ENCODE measurements at regions not wholly inside any gene's neighbourhood (a gene's known extent, or its start where the extent isn't known, plus 50 kb on each side); places are given as distances from the start of the nearest gene placed in this dataset.

DNA sequence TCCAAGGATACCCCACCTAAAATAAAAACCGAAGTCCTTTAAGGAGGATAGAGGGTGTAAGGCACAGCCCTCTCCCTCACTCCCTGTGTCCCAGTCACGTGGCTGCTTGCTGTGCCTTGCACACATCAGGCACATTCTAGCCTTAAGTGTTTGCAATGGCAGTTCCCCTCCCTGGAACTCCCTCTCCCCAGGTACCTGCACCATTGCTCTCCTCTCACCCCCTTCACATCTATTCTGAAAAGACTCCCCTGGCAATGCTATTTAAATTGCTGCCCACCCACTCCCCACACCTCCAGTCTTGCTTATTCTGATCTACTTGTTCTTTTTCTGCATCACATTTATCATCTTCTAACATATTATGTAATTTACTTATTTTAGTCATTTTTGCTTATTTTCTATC lies 91.6 kb upstream of the LNX1 start:
- no peak for FAIRE-seq

DNA sequence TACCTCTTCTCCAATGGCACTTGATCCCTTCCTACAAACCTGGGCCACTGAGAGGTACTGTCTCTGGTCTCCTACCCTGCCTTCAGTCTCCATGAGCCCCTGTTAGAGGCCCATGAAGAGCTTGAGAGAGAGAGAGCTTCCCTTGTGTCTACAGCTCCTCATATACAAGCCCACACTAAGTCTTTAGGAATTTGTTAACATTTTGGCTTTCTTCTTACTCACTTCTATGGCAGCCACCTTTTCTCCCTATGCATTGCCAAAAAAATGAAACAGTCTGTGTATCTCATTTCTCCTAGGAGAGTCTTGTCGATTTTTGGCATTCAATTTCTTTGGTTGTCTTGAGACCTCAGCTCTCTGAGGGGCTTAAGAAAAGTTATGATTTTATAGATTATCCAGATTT lies 90.9 kb upstream of the LNX1 start:
- FAIRE-seq: no peak

DNA sequence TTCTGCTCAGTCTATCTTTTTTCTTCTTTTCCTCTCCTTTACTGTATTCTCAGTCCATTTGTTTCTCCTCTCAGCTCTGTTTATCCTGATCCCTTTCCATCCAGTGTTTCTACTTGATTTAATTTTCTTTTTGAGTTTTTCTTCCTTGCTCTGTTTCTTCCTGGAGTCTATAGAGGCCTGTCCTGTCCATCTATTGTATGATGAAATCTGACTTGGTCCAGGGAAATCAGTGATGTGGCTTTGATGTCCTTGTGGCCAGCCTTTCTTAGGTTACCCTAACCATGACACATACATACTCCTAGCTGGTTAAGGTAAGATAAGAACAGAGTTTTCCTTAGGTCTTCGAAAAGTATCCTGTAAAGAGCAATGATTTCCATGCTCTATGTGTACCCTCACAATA lies 89.3 kb upstream of the LNX1 start:
- FAIRE-seq: no peak

DNA sequence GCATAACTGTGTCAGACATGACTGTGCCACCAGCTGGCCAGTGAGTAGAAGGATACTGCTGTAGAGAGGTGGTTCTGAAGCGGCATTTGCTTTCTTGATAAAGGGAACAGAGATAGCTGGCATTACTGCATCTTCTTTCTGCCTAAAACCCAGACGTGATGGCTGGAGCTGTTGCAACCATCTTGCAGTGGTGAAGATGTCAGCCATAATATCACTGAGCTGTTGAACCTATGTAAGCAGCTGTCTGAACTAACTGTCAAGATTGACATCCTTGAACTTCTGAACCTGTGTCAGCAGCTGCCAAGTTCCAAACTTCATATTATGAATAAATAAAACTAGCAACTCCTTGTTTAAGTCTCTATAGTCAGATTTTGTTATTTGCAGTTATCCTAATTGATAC lies 88.9 kb upstream of the LNX1 start:
- no peak for FAIRE-seq

DNA sequence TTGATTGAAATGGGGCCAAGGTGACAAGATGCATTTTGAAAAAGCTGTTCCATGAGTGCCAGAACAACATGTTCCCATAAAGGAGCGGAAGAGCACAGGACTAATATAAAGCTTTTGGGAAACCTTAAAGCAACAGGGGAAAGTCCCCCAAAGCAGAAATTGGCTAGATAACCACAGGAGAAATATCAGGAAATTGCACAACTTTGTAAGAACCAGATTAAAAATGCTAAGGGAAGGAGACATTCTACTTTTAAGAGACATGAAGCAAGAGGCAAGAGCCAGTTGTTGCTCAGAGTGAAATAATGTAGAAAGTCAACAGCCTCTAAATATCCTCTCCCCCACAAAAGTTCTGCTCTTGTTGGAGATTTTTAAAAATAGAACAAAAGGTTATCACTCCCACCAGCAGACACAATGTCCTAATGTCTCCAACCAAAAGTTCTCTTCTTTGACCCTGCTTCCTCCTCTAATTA lies 85.2 kb upstream of the LNX1 start:
- no peak for FAIRE-seq

DNA sequence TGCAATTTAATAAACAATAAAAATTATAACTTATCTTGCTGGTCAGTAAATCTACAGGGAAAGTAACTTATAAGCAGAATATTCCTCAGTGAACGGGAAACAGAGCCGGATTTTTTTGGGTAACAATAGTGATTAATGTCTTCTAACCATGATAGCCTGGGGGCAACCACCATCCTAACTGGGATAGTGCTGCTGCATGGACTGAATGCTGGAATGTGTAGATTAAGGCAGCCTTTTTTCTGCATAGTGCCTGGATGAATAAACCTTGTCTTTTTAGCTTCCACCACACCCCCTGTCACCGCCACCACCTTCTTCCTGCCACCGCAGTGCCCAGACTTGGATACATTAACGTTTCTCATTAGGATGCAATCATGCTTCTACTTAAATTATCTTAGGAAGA lies 83.6 kb upstream of the LNX1 start:
- no peak for FAIRE-seq

DNA sequence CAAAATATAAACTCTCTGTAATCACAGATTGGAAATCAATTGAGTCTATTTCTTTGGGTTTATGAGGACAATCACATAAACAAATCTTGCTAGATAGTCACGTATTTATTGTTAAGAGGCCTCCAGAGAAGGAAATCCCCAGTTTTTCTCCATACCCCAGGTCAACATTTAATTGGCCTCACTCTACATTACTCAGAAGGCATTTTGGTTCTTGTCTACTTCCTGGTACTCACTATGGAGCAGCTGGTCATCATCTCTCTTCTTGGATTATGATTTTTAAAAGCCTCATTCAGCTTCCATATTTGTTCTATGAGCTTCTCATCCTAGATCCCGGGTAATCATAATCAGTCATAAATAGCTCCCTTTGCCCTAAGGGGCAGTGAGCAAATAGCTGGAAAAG lies 81.6 kb upstream of the LNX1 start:
- FAIRE-seq: no peak

DNA sequence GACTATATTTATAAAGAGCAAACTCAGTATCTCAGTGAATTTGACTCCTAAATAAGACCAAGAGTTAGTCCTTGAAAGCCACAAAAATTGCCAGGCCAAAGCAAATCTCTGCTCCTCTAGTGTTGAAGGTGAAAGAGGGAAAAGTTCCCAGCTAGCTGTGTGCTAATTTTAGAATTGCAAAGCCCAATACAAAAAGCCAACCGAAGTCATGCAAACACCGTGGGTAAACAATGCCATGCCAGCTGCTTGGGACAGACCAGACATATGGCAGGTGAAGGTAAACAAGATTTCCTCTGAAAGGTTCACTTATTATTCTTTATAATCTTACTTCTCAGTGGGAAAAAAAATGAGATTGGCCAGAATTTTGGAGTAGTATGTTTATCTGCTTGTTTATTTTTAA lies 80.5 kb upstream of the LNX1 start:
- FAIRE-seq: no peak

DNA sequence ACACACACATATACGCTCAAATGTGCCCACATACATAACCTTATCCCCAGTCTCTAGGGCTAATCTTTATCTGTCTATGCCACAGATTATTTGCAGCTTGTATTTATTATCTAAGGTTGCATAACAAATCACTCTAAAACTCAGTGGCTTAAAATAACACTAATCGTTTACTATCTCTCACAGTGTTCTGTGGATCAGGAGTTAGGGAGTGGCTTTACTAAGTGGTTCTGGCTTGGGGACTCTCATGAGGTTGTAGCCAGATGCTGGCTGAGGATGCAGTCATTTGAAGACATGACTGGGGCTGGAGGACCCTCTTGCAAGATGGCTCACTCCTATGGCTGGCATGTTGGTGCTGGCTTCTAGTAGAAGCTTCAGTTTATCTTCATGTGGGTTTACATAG lies 68.5 kb upstream of the LNX1 start:
- FAIRE-seq: no peak

DNA sequence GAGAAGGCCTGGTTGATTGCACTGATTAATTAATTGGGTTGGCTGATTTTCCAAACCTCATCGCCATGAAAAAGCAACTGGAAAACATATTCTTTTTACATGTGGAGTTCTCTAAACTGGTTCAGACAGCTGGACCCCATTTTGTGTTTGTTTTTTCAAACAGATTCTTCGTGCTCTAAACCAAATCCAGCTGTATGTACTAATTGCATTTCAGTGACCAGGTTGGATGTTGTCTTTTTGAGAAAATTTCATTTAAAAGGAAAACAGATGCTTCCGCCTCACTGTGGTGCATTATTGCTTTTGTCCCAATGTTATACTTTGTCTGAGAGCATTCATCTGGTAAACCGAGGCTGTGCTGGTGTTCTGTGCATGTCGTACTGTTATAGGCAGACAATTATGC lies 67.8 kb upstream of the LNX1 start:
- no peak for FAIRE-seq

DNA sequence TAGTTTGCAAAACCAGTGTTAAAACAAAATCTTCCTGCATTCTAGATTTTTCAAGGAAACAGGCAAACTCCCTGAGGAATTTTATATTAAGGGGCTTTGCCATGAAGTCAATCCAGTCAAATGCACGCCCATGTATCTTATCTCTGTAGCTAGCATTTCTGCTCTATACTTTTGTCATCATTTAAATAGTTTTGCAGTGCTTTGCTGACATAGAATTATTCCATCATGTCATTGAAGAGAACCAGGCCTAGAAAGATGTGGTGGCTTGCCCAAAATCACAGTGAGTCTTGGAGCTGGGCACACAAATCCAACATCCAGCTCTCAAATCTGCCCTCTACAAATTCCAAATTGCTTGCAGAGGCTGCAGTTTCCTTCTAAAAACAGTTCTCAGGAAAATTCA lies 66.7 kb upstream of the LNX1 start:
- no peak for FAIRE-seq

DNA sequence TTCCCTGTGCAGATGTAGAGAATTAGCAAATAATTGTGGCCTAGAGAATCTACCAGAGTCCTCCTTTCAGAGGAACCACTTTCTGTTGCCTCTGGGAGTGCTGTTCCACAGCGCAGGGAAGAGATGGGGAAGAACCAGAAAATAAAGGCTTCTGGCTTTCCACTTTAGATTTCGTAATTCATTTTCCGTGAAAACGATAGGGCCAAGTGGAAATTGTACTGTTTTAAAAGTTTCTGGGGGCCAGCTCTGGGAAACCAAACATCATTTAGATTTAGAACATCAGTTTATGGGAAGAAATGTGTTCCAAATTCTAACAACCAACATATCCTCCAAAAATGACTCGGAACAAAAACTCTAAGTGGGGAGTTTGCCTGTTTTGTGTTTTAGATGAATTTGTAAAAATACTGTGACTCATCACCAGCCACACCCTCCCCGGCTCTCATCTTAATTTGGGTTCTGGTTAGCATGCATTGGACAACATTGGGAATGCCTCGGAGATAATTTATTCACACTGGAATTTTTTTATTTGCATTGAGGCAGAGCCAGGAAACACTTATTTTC lies 65.2 kb upstream of the LNX1 start:
- FAIRE-seq: no peak

DNA sequence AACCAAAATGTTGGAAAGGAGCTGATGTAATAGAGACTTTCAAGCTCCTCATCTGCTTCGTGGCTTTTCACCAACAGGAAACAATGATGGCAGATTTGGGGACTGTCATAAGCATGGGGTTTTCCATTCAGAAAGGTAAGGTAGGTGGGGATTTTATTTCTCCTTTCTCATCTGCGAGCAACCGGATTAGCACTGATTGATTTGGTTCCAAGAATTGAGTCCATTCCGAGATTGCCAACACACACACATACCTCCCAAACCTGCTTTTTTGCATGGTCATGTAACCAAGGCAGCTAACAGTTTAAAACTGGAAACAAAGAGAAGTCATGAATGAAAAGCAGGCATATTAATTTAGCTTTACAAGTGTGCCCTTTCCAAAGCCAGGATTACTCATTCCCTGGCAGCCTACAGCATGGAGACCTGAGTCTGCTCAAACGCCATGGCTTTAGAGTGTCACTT lies 63.0 kb upstream of the LNX1 start:
- no peak for FAIRE-seq

DNA sequence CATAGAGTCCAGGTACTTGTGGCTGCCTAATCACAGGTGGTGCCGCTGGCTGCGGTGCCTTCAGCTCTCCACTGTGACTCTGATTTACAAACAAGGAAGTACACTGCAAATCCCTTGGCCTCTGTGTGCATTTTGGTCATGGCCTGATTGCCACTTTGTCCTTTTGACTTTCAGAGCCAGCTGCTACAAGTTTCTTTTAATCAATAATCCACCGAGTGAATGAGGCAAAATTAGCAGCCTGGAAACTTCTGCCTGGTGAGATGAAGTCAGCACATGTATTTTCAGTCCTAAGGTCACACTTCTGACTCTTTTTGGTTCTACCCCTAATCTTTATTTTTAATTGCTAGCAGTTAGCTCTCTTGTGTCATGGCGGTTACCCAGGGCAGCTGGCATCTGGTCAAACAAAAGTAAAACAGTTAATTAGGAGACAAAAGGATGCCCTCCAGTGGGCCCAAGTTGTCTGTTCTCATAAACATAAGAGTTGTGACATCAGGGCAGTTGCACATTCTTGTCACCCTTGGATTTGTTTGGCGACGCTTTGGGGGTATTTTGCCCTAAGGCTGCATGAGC lies 62.3 kb upstream of the LNX1 start:
- FAIRE-seq: no peak

DNA sequence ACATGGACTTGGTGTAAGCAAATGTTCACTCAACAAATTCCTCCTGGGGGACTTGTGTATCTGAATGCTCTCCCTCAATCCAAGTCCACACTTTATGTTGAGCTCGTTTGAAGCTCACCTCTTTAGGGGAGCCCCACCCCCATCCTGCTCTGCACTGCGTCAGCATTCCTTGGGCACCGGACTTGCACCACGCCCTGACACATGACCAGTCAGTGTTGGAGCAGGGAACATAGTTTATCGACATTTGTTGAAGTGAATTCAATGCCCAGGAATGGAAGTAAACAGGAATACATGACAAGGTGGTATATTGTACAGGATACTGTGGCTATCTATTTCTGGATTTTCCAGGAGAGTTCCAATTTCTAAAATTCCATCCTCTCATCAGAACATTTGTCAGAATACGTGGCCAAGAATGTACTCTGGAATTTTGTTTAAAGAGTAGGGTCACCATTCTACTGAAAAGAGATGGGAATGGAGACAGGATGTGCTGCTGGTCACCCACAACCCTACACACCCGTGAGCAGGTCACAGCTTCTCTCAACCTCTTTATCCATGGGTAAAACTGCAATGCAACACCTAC lies 60.0 kb upstream of the LNX1 start:
- FAIRE-seq: no peak

DNA sequence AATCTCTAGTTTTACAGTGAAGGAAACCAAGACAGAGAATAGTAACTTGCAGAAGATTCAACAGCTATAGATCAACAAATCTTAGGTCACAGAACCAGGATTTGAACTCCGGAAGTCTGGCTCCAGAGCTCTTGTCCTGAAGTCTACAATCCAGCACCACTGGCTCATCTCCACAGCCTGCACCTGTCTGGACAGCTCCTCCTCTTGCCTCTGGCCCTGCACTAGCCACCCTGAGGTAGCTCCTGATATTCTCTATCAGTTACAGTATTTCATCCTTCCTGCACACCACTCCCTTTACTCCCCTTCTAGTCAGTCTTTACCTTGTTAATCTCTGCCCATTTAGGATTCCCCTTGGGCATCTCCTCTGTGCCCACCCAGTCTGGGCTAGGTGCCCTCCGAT lies 58.1 kb upstream of the LNX1 start:
- no peak for FAIRE-seq

DNA sequence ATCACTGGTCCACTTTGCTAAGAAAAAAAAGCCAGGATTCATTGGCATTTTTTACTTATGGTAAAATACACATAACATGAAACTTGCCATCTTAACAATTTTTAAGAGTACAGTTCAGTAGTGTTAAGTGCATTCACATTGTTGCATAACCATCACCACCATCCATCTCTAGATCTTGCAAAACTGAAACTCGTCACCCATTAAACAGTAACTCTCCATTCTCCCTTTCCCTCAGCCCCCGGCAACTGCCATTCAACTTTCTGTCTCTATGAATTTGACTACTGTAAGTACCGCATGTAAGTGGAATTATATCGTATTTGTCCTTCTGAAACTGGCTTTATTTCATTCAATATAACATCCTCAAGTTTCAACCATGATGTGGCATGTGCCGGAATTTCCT lies 56.3 kb upstream of the LNX1 start:
- FAIRE-seq: no peak

DNA sequence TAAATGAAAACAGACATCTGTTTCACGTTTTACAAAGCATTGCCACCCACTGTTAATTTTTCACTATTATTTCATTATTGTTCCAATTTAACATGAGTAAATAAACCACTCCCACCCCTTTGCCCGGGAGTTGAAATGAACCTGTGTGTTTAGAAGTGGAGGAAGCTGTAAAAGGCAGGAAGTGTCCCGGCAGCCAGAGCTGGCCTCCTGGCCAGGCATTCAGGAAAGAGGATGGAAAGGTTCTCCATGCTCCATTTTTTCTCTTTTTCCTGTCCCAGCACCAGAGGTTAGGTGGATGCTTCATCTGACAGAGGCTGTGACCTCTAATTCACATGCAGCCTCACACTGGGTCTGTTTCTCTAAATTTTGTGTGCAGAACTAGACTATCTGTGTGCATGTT lies 55.5 kb upstream of the LNX1 start:
- no peak for FAIRE-seq

DNA sequence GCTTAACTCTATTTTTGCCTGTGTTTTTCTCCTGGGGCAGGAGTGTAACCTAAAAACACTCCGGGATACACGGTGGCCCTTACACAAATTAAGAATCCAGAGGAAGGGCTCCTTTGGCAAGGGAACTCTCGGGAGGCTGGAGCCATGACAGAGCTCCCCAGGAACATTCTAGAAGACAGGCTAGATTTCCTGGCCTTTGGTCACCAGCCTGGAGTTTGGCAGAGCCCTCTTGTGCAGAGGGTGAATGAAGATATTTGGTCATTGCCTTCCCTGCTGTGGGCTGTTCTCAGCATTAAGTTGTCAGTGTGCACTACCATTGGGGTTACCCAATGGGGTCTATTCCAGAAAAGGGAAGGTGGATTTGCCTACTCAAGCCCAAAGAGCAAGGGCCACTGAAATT lies 53.8 kb upstream of the LNX1 start:
- no peak for FAIRE-seq

DNA sequence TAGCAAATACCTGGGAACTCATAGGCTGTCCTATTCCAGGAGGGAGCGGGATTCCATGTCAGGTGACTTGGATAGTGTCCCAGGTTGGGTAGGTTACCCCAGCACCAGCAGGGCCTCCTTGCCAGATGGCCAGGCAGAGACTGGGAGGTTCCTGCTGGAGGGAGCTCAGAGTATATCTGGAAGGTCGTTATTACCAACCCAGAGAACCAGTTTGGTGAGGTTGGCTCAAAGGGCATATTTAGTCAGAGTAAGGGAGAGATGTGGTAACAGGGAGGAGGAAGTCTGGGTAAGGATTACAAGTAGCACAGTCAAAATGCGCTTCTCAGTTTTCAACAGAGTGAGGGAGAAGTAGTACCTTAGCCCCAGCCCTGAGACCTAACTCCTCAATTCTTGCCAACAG lies 53.3 kb upstream of the LNX1 start:
- FAIRE-seq: no peak
